ENCODE measurements at regions not wholly inside any gene's neighbourhood (a gene's known extent, or its start where the extent isn't known, plus 50 kb on each side); places are given as distances from the start of the nearest gene placed in this dataset.

DNA sequence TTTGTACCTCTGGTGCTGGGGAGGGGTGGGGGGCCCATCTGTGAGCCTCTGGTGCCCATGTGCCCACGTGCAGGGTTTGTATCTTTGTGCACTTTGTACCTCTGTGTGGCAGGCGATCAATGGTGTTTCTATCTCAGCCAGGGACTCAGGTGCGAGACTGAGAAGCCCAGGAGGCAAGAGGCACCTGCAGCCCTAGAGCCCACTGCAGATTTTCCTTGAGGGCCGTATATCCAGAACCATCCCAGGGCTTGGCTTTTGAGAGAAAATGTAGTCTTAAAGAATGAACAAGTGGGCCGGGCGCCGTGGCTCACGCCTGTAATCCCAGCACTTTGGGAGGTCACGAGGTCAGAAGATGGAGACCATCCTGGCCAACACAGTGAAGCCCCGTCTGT, 52.2 kb upstream of the KCNMB1 start:
- ChIA-PET POLR2A (no interaction called here), CTCF (interaction anchor here (0.9 kb wide), 1 partner anchor 13 kb away, joined by 3 read pairs; no protein-coding TSS in a partner anchor)
- TF ChIP-seq SUZ12 (IDR thresholded peaks at IDR 0.05), result no peak
- no peak for TF ChIP-seq L3MBTL2 (conservative IDR thresholded peaks at IDR 0.05)
- no peak for TF ChIP-seq HDGF (IDR thresholded peaks at IDR 0.05; ENCODE audit: borderline replicate concordance)
- TF ChIP-seq CTBP1 (IDR thresholded peaks at IDR 0.05; ENCODE audit: borderline replicate concordance), result no peak
- no peak for TF ChIP-seq FOXM1 (IDR thresholded peaks at IDR 0.05; ENCODE audit: borderline replicate concordance)
- no peak for TF ChIP-seq TARDBP (IDR thresholded peaks at IDR 0.05)
- TF ChIP-seq BHLHE40 (IDR thresholded peaks at IDR 0.05; ENCODE audit: borderline replicate concordance), result no peak
- TF ChIP-seq FOXA1 (IDR thresholded peaks at IDR 0.05), result no peak
- TF ChIP-seq, protein P1, sequence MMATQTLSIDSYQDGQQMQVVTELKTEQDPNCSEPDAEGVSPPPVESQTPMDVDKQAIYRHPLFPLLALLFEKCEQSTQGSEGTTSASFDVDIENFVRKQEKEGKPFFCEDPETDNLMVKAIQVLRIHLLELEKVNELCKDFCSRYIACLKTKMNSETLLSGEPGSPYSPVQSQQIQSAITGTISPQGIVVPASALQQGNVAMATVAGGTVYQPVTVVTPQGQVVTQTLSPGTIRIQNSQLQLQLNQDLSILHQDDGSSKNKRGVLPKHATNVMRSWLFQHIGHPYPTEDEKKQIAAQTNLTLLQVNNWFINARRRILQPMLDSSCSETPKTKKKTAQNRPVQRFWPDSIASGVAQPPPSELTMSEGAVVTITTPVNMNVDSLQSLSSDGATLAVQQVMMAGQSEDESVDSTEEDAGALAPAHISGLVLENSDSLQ (IDR thresholded peaks at IDR 0.05), result no peak
- no peak for TF ChIP-seq ELF4 (IDR thresholded peaks at IDR 0.05)
- no peak for TF ChIP-seq LEF1 (IDR thresholded peaks at IDR 0.05; ENCODE audit: borderline replicate concordance)
- TF ChIP-seq SP1 (IDR thresholded peaks at IDR 0.05), result no peak
- TF ChIP-seq NFRKB (IDR thresholded peaks at IDR 0.05), result no peak
- TF ChIP-seq ZNF384 (IDR thresholded peaks at IDR 0.05), result no peak
- TF ChIP-seq FOXK2 (IDR thresholded peaks at IDR 0.05), result no peak
- TF ChIP-seq ARNT (IDR thresholded peaks at IDR 0.05), result no peak
- no peak for DNase-seq (ENCODE audit: extremely low spot score)

DNA sequence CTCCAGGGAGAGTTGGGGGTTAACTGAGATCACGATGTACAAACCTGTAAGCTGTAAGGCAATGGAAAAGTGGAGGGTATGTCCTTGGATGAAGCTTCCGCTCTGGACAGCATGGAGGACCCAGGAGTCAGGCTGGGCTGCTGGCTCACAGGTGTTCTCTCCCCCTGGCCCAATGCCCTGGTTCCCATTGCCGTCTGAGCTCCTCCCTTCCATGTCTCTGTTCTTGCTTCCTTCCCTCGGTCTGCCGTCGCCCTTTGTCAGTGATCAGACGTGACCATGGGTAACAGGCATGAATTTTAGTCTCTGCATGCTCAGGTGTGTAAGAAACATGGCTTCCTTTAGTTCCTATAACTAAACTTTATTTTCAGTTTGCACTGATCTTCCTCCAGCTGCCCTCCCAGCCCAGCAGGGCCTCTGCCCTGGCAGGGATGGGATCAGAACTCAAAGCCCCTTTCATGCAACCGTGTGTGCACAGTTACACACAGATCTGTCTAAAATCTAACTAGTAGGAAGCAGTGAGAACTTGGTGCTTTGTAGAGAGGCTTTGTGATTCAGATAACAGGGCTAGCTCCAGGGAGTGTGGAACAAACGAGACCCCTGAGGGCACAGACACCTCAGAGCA, 51.7 kb upstream of the KCNMB1 start:
- POLR2A ChIA-PET, result no interaction called here
- no peak for DNase-seq (ENCODE audit: extremely low spot score)
- TF ChIP-seq BHLHE40 (IDR thresholded peaks at IDR 0.05; ENCODE audit: borderline replicate concordance) (no peak), LEF1 (IDR thresholded peaks at IDR 0.05; ENCODE audit: borderline replicate concordance) (no peak), SP1 (IDR thresholded peaks at IDR 0.05) (no peak), ELF4 (IDR thresholded peaks at IDR 0.05) (no peak), ZNF384 (IDR thresholded peaks at IDR 0.05) (no peak), CTBP1 (IDR thresholded peaks at IDR 0.05; ENCODE audit: borderline replicate concordance) (no peak), FOXM1 (IDR thresholded peaks at IDR 0.05; ENCODE audit: borderline replicate concordance) (no peak), L3MBTL2 (conservative IDR thresholded peaks at IDR 0.05) (no peak), FOXK2 (IDR thresholded peaks at IDR 0.05) (no peak), SUZ12 (IDR thresholded peaks at IDR 0.05) (no peak), TARDBP (IDR thresholded peaks at IDR 0.05) (no peak), HDGF (IDR thresholded peaks at IDR 0.05; ENCODE audit: borderline replicate concordance) (no peak), NFRKB (IDR thresholded peaks at IDR 0.05) (no peak), FOXA1 (IDR thresholded peaks at IDR 0.05) (no peak)
- TF ChIP-seq, protein P1 (IDR thresholded peaks at IDR 0.05), result no peak
- CTCF ChIA-PET, result interaction anchor here (0.6 to 0.9 kb wide), 2 partner anchors 14 to 229 kb away, joined by 3 read pairs; no protein-coding TSS in a partner anchor

DNA sequence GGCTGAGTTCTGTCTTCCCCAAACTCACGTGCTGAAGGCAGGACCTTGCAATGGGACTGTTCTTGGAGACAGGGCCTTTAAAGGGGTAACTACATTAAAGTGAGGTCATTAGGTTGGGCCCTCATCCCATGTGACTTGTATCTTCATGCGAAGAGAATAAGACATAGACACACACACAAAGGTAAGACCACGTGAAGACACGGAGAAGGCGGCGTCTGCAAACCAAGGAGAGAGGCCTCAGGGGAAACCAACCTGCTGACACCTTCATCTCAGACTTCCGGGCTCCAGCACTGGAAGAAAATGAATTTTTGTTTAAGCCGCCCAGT, 50.7 kb upstream of the KCNMB1 start:
- TF ChIP-seq FOXK2 (IDR thresholded peaks at IDR 0.05) (no peak), FOXA1 (IDR thresholded peaks at IDR 0.05) (no peak), ZNF384 (IDR thresholded peaks at IDR 0.05) (no peak), TARDBP (IDR thresholded peaks at IDR 0.05) (no peak), CTBP1 (IDR thresholded peaks at IDR 0.05; ENCODE audit: borderline replicate concordance) (no peak), SUZ12 (IDR thresholded peaks at IDR 0.05) (no peak)
- TF ChIP-seq, protein P1 (IDR thresholded peaks at IDR 0.05), result no peak
- ChIA-PET POLR2A (no interaction called here), CTCF (no interaction called here)
- DNase-seq (ENCODE audit: extremely low spot score), result no peak

DNA sequence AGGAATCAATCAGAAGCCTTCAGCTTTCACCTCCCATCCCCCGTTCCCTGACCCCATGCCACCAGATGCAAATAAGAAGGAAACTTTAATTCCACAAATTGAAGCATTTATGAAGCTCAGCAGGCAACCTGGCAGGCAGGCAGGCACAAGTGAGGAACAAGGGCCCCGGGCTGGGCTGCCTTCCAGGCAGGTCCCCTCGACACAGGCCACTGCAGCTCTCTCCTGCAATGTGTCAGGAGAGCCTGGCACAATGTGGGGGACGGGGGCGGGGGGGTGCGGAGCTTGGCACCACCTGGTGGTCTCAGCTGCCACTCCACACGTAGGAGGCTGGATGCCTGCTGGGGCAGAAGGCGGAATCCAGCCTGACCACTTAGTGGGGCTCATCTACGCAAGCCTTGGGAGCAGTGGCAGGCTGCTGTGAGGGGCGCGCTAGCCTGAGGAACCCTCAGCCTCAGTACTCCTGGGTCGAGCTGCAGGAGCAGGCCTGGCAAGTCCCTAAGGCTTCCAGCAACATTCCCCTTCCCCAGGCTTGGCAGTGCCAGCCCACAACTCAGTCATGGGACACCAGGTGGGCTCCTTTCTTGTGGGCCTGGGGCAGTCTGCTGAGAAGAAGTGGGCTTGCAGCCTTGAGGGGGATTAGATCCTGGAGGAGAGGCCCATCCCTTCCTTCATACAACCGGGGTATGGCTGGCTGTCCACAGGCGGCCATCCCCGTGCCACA, 50.2 kb upstream of the KCNMB1 start:
- POLR2A ChIA-PET, result no interaction called here
- TF ChIP-seq ELF4 (IDR thresholded peaks at IDR 0.05) (no peak), CTBP1 (IDR thresholded peaks at IDR 0.05; ENCODE audit: borderline replicate concordance) (no peak), LEF1 (IDR thresholded peaks at IDR 0.05; ENCODE audit: borderline replicate concordance) (no peak), SP1 (IDR thresholded peaks at IDR 0.05) (no peak), L3MBTL2 (conservative IDR thresholded peaks at IDR 0.05) (no peak), ARNT (IDR thresholded peaks at IDR 0.05) (no peak), SUZ12 (IDR thresholded peaks at IDR 0.05) (no peak), FOXK2 (IDR thresholded peaks at IDR 0.05) (no peak), HDGF (IDR thresholded peaks at IDR 0.05; ENCODE audit: borderline replicate concordance) (no peak), NFRKB (IDR thresholded peaks at IDR 0.05) (no peak), TARDBP (IDR thresholded peaks at IDR 0.05) (no peak), BHLHE40 (IDR thresholded peaks at IDR 0.05; ENCODE audit: borderline replicate concordance) (no peak)
- TF ChIP-seq, protein P1 (IDR thresholded peaks at IDR 0.05), result no peak
- DNase-seq (ENCODE audit: extremely low spot score), result no peak

More for the DNA sequence above, 50.2 kb upstream of the KCNMB1 start:
- CTCF ChIA-PET, result no interaction called here

Data from HEK293T (cell line).